ENCODE measurements at regions not wholly inside any gene's neighbourhood (a gene's known extent, or its start where the extent isn't known, plus 50 kb on each side); places are given as distances from the start of the nearest gene placed in this dataset.

- Histone ChIP-seq H3K9me2 (replicated peaks; ENCODE audit: low read depth, low read length) (no peaks in the 10 kb centered on the region), H3K36me3 (ENCODE audit: insufficient read depth, low read length) (no peaks in the 10 kb centered on the region), H3K9me3 (ENCODE audit: insufficient read depth, low read depth, low read length) (no peaks in the 10 kb centered on the region), H3K9ac (ENCODE audit: low read depth, low read length, poor library complexity, severe bottlenecking) (no peak overlapping the region), H3K4me2 (ENCODE audit: low read depth, low read length, poor library complexity, severe bottlenecking) (no peak overlapping the region), H2AFZ (ENCODE audit: low read length) (no peak overlapping the region), H3K4me1 (ENCODE audit: insufficient read depth, low read length, poor library complexity, severe bottlenecking) (no peaks in the 10 kb centered on the region), H3F3A (ENCODE audit: low read depth) (no peaks in the 10 kb centered on the region), H3K27me3 (ENCODE audit: insufficient read depth, low read length, poor library complexity, severe bottlenecking) (no peaks in the 10 kb centered on the region), H3K79me2 (ENCODE audit: insufficient read depth, low read length) (no peaks in the 10 kb centered on the region), H4K20me1 (ENCODE audit: insufficient read depth, low read length, poor library complexity, severe bottlenecking) (no peaks in the 10 kb centered on the region), H3K4me3 (ENCODE audit: low read length, poor library complexity, severe bottlenecking) (no peak overlapping the region)
- TF ChIP-seq CTCF (conservative IDR thresholded peaks at IDR 0.05; ENCODE audit: low read length) (peak; percentile 33), EZH2phosphoT487 (IDR thresholded peaks at IDR 0.05; ENCODE audit: borderline replicate concordance) (no peak)
Measured at GRCh38 chr7:69067397-69067796, 530.9 kb upstream of the AUTS2 start.

- Histone ChIP-seq H3K9me2 (replicated peaks; ENCODE audit: low read depth, low read length) (no peaks in the 10 kb centered on the region), H3F3A (ENCODE audit: low read depth) (no peaks in the 10 kb centered on the region), H4K20me1 (ENCODE audit: insufficient read depth, low read length, poor library complexity, severe bottlenecking) (no peaks in the 10 kb centered on the region), H3K36me3 (ENCODE audit: insufficient read depth, low read length) (no peaks in the 10 kb centered on the region), H3K27me3 (ENCODE audit: insufficient read depth, low read length, poor library complexity, severe bottlenecking) (no peaks in the 10 kb centered on the region), H2AFZ (ENCODE audit: low read length) (no peak overlapping the region), H3K9ac (ENCODE audit: low read depth, low read length, poor library complexity, severe bottlenecking) (no peak overlapping the region), H3K4me3 (ENCODE audit: low read length, poor library complexity, severe bottlenecking) (no peak overlapping the region), H3K4me1 (ENCODE audit: insufficient read depth, low read length, poor library complexity, severe bottlenecking) (no peaks in the 10 kb centered on the region), H3K79me2 (ENCODE audit: insufficient read depth, low read length) (no peaks in the 10 kb centered on the region), H3K9me3 (ENCODE audit: insufficient read depth, low read depth, low read length) (0 out of 2 replicates have a peak, but pooled peaks cover 4% of the 10 kb centered on the region), H3K4me2 (ENCODE audit: low read depth, low read length, poor library complexity, severe bottlenecking) (no peak overlapping the region)
- TF ChIP-seq EZH2phosphoT487 (IDR thresholded peaks at IDR 0.05; ENCODE audit: borderline replicate concordance), result no peak
- TF ChIP-seq CTCF (conservative IDR thresholded peaks at IDR 0.05; ENCODE audit: low read length), result no peak
Measured at GRCh38 chr7:69070476-69070875, 527.8 kb upstream of the AUTS2 start.

GRCh38 chr7:69076566-69076965, 521.7 kb upstream of the AUTS2 start:
- Histone ChIP-seq H3K9ac (ENCODE audit: low read depth, low read length, poor library complexity, severe bottlenecking) (no peak overlapping the region), H4K20me1 (ENCODE audit: insufficient read depth, low read length, poor library complexity, severe bottlenecking) (no peaks in the 10 kb centered on the region)

More at GRCh38 chr7:69076566-69076965, 521.7 kb upstream of the AUTS2 start:
- Histone ChIP-seq H3K4me3 (ENCODE audit: low read length, poor library complexity, severe bottlenecking) (no peak overlapping the region), H3K27me3 (ENCODE audit: insufficient read depth, low read length, poor library complexity, severe bottlenecking) (no peaks in the 10 kb centered on the region), H3K36me3 (ENCODE audit: insufficient read depth, low read length) (no peaks in the 10 kb centered on the region), H3K4me1 (ENCODE audit: insufficient read depth, low read length, poor library complexity, severe bottlenecking) (no peaks in the 10 kb centered on the region), H3K9me2 (replicated peaks; ENCODE audit: low read depth, low read length) (no peaks in the 10 kb centered on the region), H3F3A (ENCODE audit: low read depth) (no peaks in the 10 kb centered on the region), H3K9me3 (ENCODE audit: insufficient read depth, low read depth, low read length) (0 out of 2 replicates have a peak, but pooled peaks cover 7% of the 10 kb centered on the region), H2AFZ (ENCODE audit: low read length) (no peak overlapping the region), H3K4me2 (ENCODE audit: low read depth, low read length, poor library complexity, severe bottlenecking) (no peak overlapping the region), H3K79me2 (ENCODE audit: insufficient read depth, low read length) (no peaks in the 10 kb centered on the region)
- TF ChIP-seq EZH2phosphoT487 (IDR thresholded peaks at IDR 0.05; ENCODE audit: borderline replicate concordance) (no peak), CTCF (conservative IDR thresholded peaks at IDR 0.05; ENCODE audit: low read length) (no peak)
